GM12878 (cell line): ENCODE measurements at regions not wholly inside any gene's neighbourhood (a gene's known extent, or its start where the extent isn't known, plus 50 kb on each side); places are given as distances from the start of the nearest gene placed in this dataset.

ENCODE experiments used
- ATAC-seq: fragments of 200-7000 bp; cut with Tn5 transposase; 3 replicates; pipeline ENCODE4 v1.9.1; 2020; ENCODE audit warnings: mild to moderate bottlenecking, moderate library complexity
- BruUV-seq: library from RNA; stranded (reverse); fragments of 400-500 nt; replicated peaks from 2 replicates; lab custom pipeline; 2021; lab: Mats Ljungman, UMichigan
- CTCF ChIA-PET: fragments of 300-600 bp; sonication (Branson Sonifier 250); formaldehyde crosslinking; extraction: SDS; loops from one replicate; lab custom pipeline; 2021; ENCODE audit warnings: inconsistent platforms; lab: Yijun Ruan, JAX
- POLR2A ChIA-PET: fragments of 350-600 bp; formaldehyde crosslinking; extraction: SDS; loops from one replicate; lab custom pipeline; 2021; ENCODE audit warnings: inconsistent platforms; lab: Charles Lee
- RAD21 ChIA-PET: fragments of 300-600 bp; sonication (Branson Sonifier 250); formaldehyde crosslinking; loops from one replicate; lab custom pipeline; 2023; ENCODE audit warnings: antibody characterized with exemption; ENCODE audit not compliant: unreplicated experiment; lab: Charles Lee
- SMC1A ChIA-PET: fragments of 300-600 bp; sonication (Branson Sonifier 250); formaldehyde crosslinking; loops from one replicate; lab custom pipeline; 2023; ENCODE audit not compliant: unreplicated experiment, uncharacterized antibody; lab: Charles Lee
- DNase-seq: peaks from one replicate; pipeline ENCODE4 v3.0.0-alpha.2; 2011; ENCODE audit warnings: low read depth, low spot score
- FAIRE-seq: peaks from 3 replicates; lab custom pipeline; 2011; peaks lifted over from hg19 to GRCh38; lab: Jason Lieb, UNC
- H2AFZ ChIP-seq: 2 replicates; pipeline ENCODE4 v1.6.0; 2011; ENCODE audit warnings: low read depth, low read length, control low read depth; ENCODE audit not compliant: control insufficient read depth
- H3K27ac ChIP-seq: 2 replicates; pipeline ENCODE4 v1.5.1; 2011; ENCODE audit warnings: control low read depth; ENCODE audit not compliant: control insufficient read depth, insufficient read depth
- H3K27me3 ChIP-seq, 2 experiments: replicated peaks in 1 of 2; 2 replicates each; pipeline versions ENCODE4 v1.6.0 to v1.6.1; 2011; ENCODE audit warnings: low read length in 1 of 2; ENCODE audit not compliant: control insufficient read depth in 2 of 2, insufficient read depth in 2 of 2
- H3K36me3 ChIP-seq, 2 experiments: 2 replicates each; pipeline ENCODE4 v1.5.1; 2011; ENCODE audit warnings: low read length in 1 of 2; ENCODE audit not compliant: control insufficient read depth in 2 of 2, insufficient read depth in 2 of 2
- H3K4me1 ChIP-seq: 2 replicates; pipeline ENCODE4 v1.6.1; 2011; ENCODE audit warnings: mild to moderate bottlenecking, low read length, moderate library complexity, mixed read lengths; ENCODE audit not compliant: control insufficient read depth, insufficient read depth
- H3K4me2 ChIP-seq: 2 replicates; pipeline ENCODE4 v1.6.0; 2011; ENCODE audit warnings: control low read depth; ENCODE audit not compliant: control insufficient read depth, insufficient read depth
- H3K4me3 ChIP-seq: fragments of 200-600 bp; sonication (generic); 2 replicates; pipeline ENCODE4 v1.5.1; 2016
- H3K79me2 ChIP-seq: 2 replicates; pipeline ENCODE4 v1.6.0; 2011; ENCODE audit warnings: low read length; ENCODE audit not compliant: control insufficient read depth, insufficient read depth
- H3K9ac ChIP-seq: 2 replicates; pipeline ENCODE4 v1.8.0; 2011; ENCODE audit warnings: low read length, control low read depth, mixed read lengths; ENCODE audit not compliant: control insufficient read depth, insufficient read depth
- H3K9me3 ChIP-seq: replicated peaks from 3 replicates; pipeline ENCODE4 v1.5.1; 2011; ENCODE audit warnings: mild to moderate bottlenecking, low read length; ENCODE audit not compliant: control insufficient read depth, insufficient read depth
- H4K20me1 ChIP-seq: 2 replicates; pipeline ENCODE4 v1.6.0; 2011; ENCODE audit not compliant: control insufficient read depth, insufficient read depth
- MTA3 ChIP-seq: IDR thresholded peaks from 2 replicates; pipeline ENCODE4 v1.6.1; 2012; ENCODE audit warnings: low read length, inconsistent platforms, borderline replicate concordance
- POLR2AphosphoS5 ChIP-seq: IDR thresholded peaks from 2 replicates; pipeline ENCODE4 v1.6.1; 2011; ENCODE audit warnings: mild to moderate bottlenecking, low read length, inconsistent platforms
- PRDM15 ChIP-seq: fragments of 450-650 bp; formaldehyde crosslinking; IDR thresholded peaks from 2 replicates; pipeline ENCODE4 v1.4.0; 2020; ENCODE audit warnings: mild to moderate bottlenecking, moderate library complexity
- WGBS: methylation state at CpG from one replicate; pipeline ENCODE4 v1.1.6; 2016; ENCODE audit warnings: low lambda C conversion rate; ENCODE audit not compliant: insufficient replicate concordance, insufficient coverage; ENCODE audit errors: missing lambda C conversion rate; 5-methylcytosine and 5-hydroxymethylcytosine counted together
- in situ Hi-C: fragments of 300-500 bp; cut with MboI; formaldehyde crosslinking; loops from 9 replicates; pipeline ENCODE4 v1.14.3; 2018; ENCODE audit warnings: mixed read lengths
- intact Hi-C: fragments of 100-400 bp; cut with micrococcal nuclease; formaldehyde crosslinking; loops from one replicate; pipeline ENCODE4 v1.14.2; 2022; ENCODE audit not compliant: unreplicated experiment
- TF ChIP-seq, protein P1 (sequence below): IDR thresholded peaks from 2 replicates; pipeline ENCODE4 v1.6.1; 2011; ENCODE audit warnings: mild to moderate bottlenecking, low read depth, low read length, moderate library complexity; ENCODE audit not compliant: insufficient replicate concordance

- Histone ChIP-seq H3K27me3 (no peaks in the 10 kb centered on the region), H4K20me1 (no peaks in the 10 kb centered on the region), H3K4me3 (no peak overlapping the region), H3K27ac (no peak overlapping the region), H3K4me1 (no peaks in the 10 kb centered on the region), H3K9me3 (no peaks in the 10 kb centered on the region; the same call in 2 of the 3 replicates), H3K79me2 (no peaks in the 10 kb centered on the region), H3K36me3 (no peaks in the 10 kb centered on the region), H3K9ac (no peak overlapping the region), H2AFZ (no peak overlapping the region), H3K4me2 (no peak overlapping the region)
- ChIA-PET CTCF (no interaction called here), POLR2A (no interaction called here), SMC1A (no interaction called here), RAD21 (no interaction called here)
- no peak for DNase-seq
- WGBS, result 88% methylated on average over 5 of the region's 5 CpGs
- ATAC-seq, result no peak
- intact Hi-C loops (no loop called here), in situ Hi-C loops (no loop called here)
- FAIRE-seq, result no peak
- no TSS peak for BruUV-seq
- TF ChIP-seq POLR2AphosphoS5, result no peak
- TF ChIP-seq, protein P1, sequence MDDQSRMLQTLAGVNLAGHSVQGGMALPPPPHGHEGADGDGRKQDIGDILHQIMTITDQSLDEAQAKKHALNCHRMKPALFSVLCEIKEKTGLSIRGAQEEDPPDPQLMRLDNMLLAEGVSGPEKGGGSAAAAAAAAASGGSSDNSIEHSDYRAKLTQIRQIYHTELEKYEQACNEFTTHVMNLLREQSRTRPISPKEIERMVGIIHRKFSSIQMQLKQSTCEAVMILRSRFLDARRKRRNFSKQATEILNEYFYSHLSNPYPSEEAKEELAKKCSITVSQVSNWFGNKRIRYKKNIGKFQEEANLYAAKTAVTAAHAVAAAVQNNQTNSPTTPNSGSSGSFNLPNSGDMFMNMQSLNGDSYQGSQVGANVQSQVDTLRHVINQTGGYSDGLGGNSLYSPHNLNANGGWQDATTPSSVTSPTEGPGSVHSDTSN, result no peak
- no peak for TF ChIP-seq MTA3
- no peak for TF ChIP-seq PRDM15 (CRISPR knock-in tag)
These were observed 61.4 kb upstream of the ZNF280D start for GRCh38 chr15:56794553-56795329.
